SK-N-SH (cell line): ENCODE measurements at regions not wholly inside any gene's neighbourhood (a gene's known extent, or its start where the extent isn't known, plus 50 kb on each side); places are given as distances from the start of the nearest gene placed in this dataset.

ENCODE experiments used
- CTCF ChIA-PET: fragments of 300-600, 350-600 bp; formaldehyde crosslinking; extraction: SDS; loops from one replicate; lab custom pipeline; 2021; lab: Yijun Ruan, JAX
- POLR2A ChIA-PET: fragments of 350-600 bp; sonication (Branson Sonifier 250); formaldehyde crosslinking; extraction: SDS; loops from one replicate; lab custom pipeline; 2020; ENCODE audit warnings: antibody characterized with exemption, inconsistent platforms; lab: Yijun Ruan, JAX
- DNase-seq: peaks from one replicate; pipeline ENCODE4 v3.0.0; 2012
- H2AFZ ChIP-seq: fragments of 200-600 bp; sonication (generic); 2 replicates; pipeline ENCODE4 v1.8.1; 2016; ENCODE audit warnings: antibody characterized with exemption, mild to moderate bottlenecking, low read depth
- H3F3A ChIP-seq: fragments of 200-600 bp; sonication (generic); replicated peaks from 2 replicates; pipeline ENCODE3; 2016; ENCODE audit warnings: antibody characterized with exemption, mild to moderate bottlenecking; ENCODE audit not compliant: insufficient read depth
- H3K27ac ChIP-seq, 2 experiments: fragments of 200-500 bp in 1 of 2; fragments of 200-600 bp in 1 of 2; sonication (Bioruptor generic) in 1 of 2; sonication (generic), shearing (Covaris generic) in 1 of 2; 2 replicates each; pipeline versions ENCODE4 v1.5.1 to v1.6.1; 2014 to 2016; ENCODE audit warnings: low read depth in 2 of 2, inconsistent platforms in 1 of 2, low read length in 1 of 2, mild to moderate bottlenecking in 1 of 2, mixed read lengths in 1 of 2
- H3K27me3 ChIP-seq: fragments of 200-600 bp; sonication (generic), shearing (Covaris generic); 2 replicates; pipeline ENCODE4 v1.6.1; 2016; ENCODE audit warnings: mixed run types; ENCODE audit not compliant: insufficient read depth
- H3K36me3 ChIP-seq, 2 experiments: fragments of 200-500 bp in 1 of 2; fragments of 200-600 bp in 1 of 2; sonication (Bioruptor generic) in 1 of 2; sonication (generic) in 1 of 2; replicated peaks in 1 of 2; 2 replicates each; pipeline versions ENCODE3 to v1.5.1; 2014 to 2016; ENCODE audit warnings: low read length in 1 of 2, mild to moderate bottlenecking in 1 of 2; ENCODE audit not compliant: insufficient read depth in 2 of 2, control insufficient read depth in 1 of 2
- H3K4me1 ChIP-seq, 2 experiments: fragments of 200-500 bp in 1 of 2; fragments of 200-600 bp in 1 of 2; sonication (Bioruptor generic) in 1 of 2; sonication (generic), shearing (Covaris generic) in 1 of 2; 2 replicates each; pipeline versions ENCODE4 v1.5.1 to v1.6.1; 2014 to 2016; ENCODE audit warnings: low read depth in 1 of 2, low read length in 1 of 2, mixed run types in 1 of 2; ENCODE audit not compliant: insufficient read depth in 2 of 2, control insufficient read depth in 1 of 2
- H3K4me2 ChIP-seq: fragments of 200-600 bp; sonication (generic), shearing (Covaris generic); 2 replicates; pipeline ENCODE4 v1.6.1; 2017; ENCODE audit warnings: mixed run types
- H3K4me3 ChIP-seq, 2 experiments: fragments of 200-500 bp in 1 of 2; fragments of 200-600 bp in 1 of 2; sonication (Bioruptor generic) in 1 of 2; sonication (generic), shearing (Covaris generic) in 1 of 2; 2 replicates each; pipeline versions ENCODE4 v1.5.1 to v1.8.1; 2014 to 2016; ENCODE audit warnings: low read depth in 2 of 2, inconsistent platforms in 1 of 2, low read length in 1 of 2, mild to moderate bottlenecking in 1 of 2, mixed read lengths in 1 of 2, moderate library complexity in 1 of 2
- H3K79me2 ChIP-seq: fragments of 200-600 bp; sonication (generic); 2 replicates; pipeline ENCODE4 v1.8.1; 2017; ENCODE audit warnings: mild to moderate bottlenecking; ENCODE audit not compliant: insufficient read depth
- H3K9ac ChIP-seq: fragments of 200-600 bp; sonication (generic); 2 replicates; pipeline ENCODE4 v1.6.1; 2017; ENCODE audit warnings: mixed run types
- H3K9me2 ChIP-seq: fragments of 200-600 bp; sonication (generic); 2 replicates; pipeline ENCODE4 v1.6.1; 2017; ENCODE audit warnings: mixed run types
- H3K9me3 ChIP-seq: fragments of 200-600 bp; sonication (generic); 2 replicates; pipeline ENCODE4 v1.6.1; 2017; ENCODE audit warnings: mixed run types, mild to moderate bottlenecking, moderate library complexity
- H4K20me1 ChIP-seq: fragments of 200-600 bp; sonication (generic); 2 replicates; pipeline ENCODE4 v1.6.1; 2017; ENCODE audit warnings: mild to moderate bottlenecking, mixed run types; ENCODE audit not compliant: insufficient read depth
- CHD2 ChIP-seq: fragments of 150-350 bp; IDR thresholded peaks from 2 replicates; pipeline ENCODE4 v1.6.1; 2018; ENCODE audit warnings: low read length; ENCODE audit not compliant: partially characterized antibody
- ELF1 ChIP-seq: IDR thresholded peaks from 2 replicates; pipeline ENCODE4 v1.4.0; 2012
- FOXJ3 ChIP-seq: sonication (generic); formaldehyde crosslinking; IDR thresholded peaks from 2 replicates; pipeline ENCODE4 v1.5.1; 2020; ENCODE audit warnings: mild to moderate bottlenecking, missing genetic modification reagents
- GATA2 ChIP-seq: sonication (generic); formaldehyde crosslinking; IDR thresholded peaks from 2 replicates; pipeline ENCODE4 v1.5.0; 2020; ENCODE audit warnings: mild to moderate bottlenecking, missing genetic modification reagents
- MXI1 ChIP-seq: IDR thresholded peaks from 2 replicates; pipeline ENCODE4 v1.6.1; 2012; ENCODE audit warnings: mild to moderate bottlenecking, low read depth, low read length, improper control_type of control experiment
- POLR2AphosphoS5 ChIP-seq: IDR thresholded peaks from 2 replicates; pipeline ENCODE4 v1.6.1; 2012; ENCODE audit warnings: low read depth, low read length
- RAD21 ChIP-seq: IDR thresholded peaks from 2 replicates; pipeline ENCODE4 v1.6.1; 2012; ENCODE audit warnings: mild to moderate bottlenecking, low read length
- RFX5 ChIP-seq: IDR thresholded peaks from 2 replicates; pipeline ENCODE4 v1.6.1; 2012; ENCODE audit warnings: mild to moderate bottlenecking, improper control_type of control experiment, low read length
- RXRA ChIP-seq: IDR thresholded peaks from 2 replicates; pipeline ENCODE4 v1.4.0; 2012; ENCODE audit warnings: low read depth, mild to moderate bottlenecking, borderline replicate concordance
- SIN3A ChIP-seq: IDR thresholded peaks from 2 replicates; pipeline ENCODE4 v1.6.1; 2012; ENCODE audit warnings: low read depth, mild to moderate bottlenecking, low read length, moderate library complexity, borderline replicate concordance
- TAF1 ChIP-seq: IDR thresholded peaks from 2 replicates; pipeline ENCODE4 v1.6.1; 2012; ENCODE audit warnings: low read depth, mild to moderate bottlenecking, low read length, moderate library complexity, borderline replicate concordance
- TEAD4 ChIP-seq: IDR thresholded peaks from 2 replicates; pipeline ENCODE4 v1.4.0; 2012; ENCODE audit warnings: mild to moderate bottlenecking, borderline replicate concordance; ENCODE audit not compliant: insufficient read depth
- YY1 ChIP-seq: IDR thresholded peaks from 2 replicates; pipeline ENCODE4 v1.4.0; 2012; ENCODE audit warnings: low read depth, mild to moderate bottlenecking
- WGBS: methylation state at CpG from one replicate; pipeline ENCODE4 v1.1.6; 2017; ENCODE audit warnings: low lambda C conversion rate; 5-methylcytosine and 5-hydroxymethylcytosine counted together
- TF ChIP-seq, protein P1 (sequence below): fragments of 150-350 bp; IDR thresholded peaks from 2 replicates; pipeline ENCODE4 v1.6.1; 2016; ENCODE audit warnings: mild to moderate bottlenecking, low read depth, low read length
- TF ChIP-seq, protein P2 (sequence below): IDR thresholded peaks from 2 replicates; pipeline ENCODE4 v1.4.0; 2012; ENCODE audit warnings: low read depth, borderline replicate concordance
- TF ChIP-seq, protein P3 (sequence below): fragments of 150-350 bp; IDR thresholded peaks from 2 replicates; pipeline ENCODE4 v1.6.1; 2017; ENCODE audit warnings: antibody characterized with exemption, low read length, low read depth, borderline replicate concordance

DNA sequence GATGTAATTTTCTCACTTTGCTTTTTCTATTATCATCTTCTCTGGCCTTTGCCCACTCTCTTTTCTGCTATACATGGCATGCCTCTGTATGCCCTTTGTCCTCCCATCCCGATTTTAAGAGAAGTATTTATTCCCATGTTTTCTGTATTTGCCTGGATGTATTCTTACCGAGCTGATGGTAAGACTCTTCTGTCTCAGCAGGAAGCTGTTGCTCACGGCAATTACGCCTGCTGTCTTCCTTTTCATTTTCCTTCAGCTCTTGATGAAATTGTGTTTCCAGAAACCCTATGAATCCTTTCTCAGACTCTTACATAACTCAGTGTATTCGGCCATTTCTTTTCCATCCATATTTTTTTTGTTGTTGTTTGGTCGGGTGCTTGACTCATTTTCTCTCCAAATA, 121.6 kb downstream of the SP3 start:
- no peak overlapping the region for H3K4me3 ChIP-seq
- ChIA-PET CTCF (no interaction called here), POLR2A (no interaction called here)
- no peaks in the 10 kb centered on the region for H3K4me1 ChIP-seq
- no peak overlapping the region for H3K27ac ChIP-seq
- no peaks in the 10 kb centered on the region for H4K20me1 ChIP-seq
- TF ChIP-seq GATA2 (CRISPR knock-in tag) (no peak), CHD2 (no peak), RAD21 (no peak), YY1 (no peak), POLR2AphosphoS5 (no peak), ELF1 (no peak), MXI1 (no peak), RFX5 (no peak), TEAD4 (no peak), TAF1 (no peak), FOXJ3 (no peak)
- TF ChIP-seq, protein P1, sequence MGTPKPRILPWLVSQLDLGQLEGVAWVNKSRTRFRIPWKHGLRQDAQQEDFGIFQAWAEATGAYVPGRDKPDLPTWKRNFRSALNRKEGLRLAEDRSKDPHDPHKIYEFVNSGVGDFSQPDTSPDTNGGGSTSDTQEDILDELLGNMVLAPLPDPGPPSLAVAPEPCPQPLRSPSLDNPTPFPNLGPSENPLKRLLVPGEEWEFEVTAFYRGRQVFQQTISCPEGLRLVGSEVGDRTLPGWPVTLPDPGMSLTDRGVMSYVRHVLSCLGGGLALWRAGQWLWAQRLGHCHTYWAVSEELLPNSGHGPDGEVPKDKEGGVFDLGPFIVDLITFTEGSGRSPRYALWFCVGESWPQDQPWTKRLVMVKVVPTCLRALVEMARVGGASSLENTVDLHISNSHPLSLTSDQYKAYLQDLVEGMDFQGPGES: no peak
- TF ChIP-seq, protein P2, sequence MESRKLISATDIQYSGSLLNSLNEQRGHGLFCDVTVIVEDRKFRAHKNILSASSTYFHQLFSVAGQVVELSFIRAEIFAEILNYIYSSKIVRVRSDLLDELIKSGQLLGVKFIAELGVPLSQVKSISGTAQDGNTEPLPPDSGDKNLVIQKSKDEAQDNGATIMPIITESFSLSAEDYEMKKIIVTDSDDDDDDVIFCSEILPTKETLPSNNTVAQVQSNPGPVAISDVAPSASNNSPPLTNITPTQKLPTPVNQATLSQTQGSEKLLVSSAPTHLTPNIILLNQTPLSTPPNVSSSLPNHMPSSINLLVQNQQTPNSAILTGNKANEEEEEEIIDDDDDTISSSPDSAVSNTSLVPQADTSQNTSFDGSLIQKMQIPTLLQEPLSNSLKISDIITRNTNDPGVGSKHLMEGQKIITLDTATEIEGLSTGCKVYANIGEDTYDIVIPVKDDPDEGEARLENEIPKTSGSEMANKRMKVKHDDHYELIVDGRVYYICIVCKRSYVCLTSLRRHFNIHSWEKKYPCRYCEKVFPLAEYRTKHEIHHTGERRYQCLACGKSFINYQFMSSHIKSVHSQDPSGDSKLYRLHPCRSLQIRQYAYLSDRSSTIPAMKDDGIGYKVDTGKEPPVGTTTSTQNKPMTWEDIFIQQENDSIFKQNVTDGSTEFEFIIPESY: no peak
- TF ChIP-seq, protein P3, sequence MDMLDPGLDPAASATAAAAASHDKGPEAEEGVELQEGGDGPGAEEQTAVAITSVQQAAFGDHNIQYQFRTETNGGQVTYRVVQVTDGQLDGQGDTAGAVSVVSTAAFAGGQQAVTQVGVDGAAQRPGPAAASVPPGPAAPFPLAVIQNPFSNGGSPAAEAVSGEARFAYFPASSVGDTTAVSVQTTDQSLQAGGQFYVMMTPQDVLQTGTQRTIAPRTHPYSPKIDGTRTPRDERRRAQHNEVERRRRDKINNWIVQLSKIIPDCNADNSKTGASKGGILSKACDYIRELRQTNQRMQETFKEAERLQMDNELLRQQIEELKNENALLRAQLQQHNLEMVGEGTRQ: no peak
- no peaks in the 10 kb centered on the region for H3K9me3 ChIP-seq
- no peaks in the 10 kb centered on the region for H3K79me2 ChIP-seq
- no peaks in the 10 kb centered on the region for H3K36me3 ChIP-seq
- no peak overlapping the region for H2AFZ ChIP-seq
- no peaks in the 10 kb centered on the region for H3K9me2 ChIP-seq
- no peak overlapping the region for H3K4me2 ChIP-seq
- no peaks in the 10 kb centered on the region; the same call in 1 of the 2 replicates for H3K27me3 ChIP-seq
- DNase-seq: no peak
- 48% methylated on average over 6 of the region's 6 CpGs for WGBS
- no peaks in the 10 kb centered on the region for H3F3A ChIP-seq
- no peak overlapping the region for H3K9ac ChIP-seq

DNA sequence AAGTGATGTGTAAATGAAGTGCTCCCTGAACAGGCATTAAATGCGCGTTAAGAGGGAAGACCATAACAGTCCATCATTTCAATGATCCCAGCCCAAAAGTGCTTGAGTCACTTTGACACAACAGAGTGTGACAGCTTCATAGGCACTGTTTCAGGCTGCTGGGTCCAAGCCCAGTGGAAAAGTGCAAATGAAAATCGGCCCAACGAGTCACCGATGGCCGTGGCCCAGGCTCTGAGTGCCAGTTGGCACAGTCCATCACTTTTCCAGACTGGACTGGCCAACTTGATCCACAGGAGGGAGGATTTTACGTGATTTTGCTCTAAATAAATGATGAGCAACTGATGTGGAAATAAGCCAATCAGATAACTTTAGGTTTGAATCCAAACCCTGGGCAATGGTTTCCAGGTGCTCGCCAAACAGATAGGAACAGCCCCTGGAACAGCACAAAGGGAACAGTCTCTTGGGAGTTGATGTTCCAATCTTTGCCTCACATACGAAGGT, 114.0 kb downstream of the SP3 start:
- no peaks in the 10 kb centered on the region for H4K20me1 ChIP-seq
- no peaks in the 10 kb centered on the region for H3K9me3 ChIP-seq
- H2AFZ ChIP-seq: no peak overlapping the region
- ChIA-PET CTCF (no interaction called here), POLR2A (no interaction called here)
- WGBS: 41% methylated on average over 9 of the region's 9 CpGs
- H3K9me2 ChIP-seq: no peaks in the 10 kb centered on the region
- DNase-seq: peak; percentile 12
- peaks cover 4% of the 10 kb centered on the region in 2 experiments; a peak in 1 of 4 replicates for H3K4me1 ChIP-seq
- H3K27me3 ChIP-seq: no peaks in the 10 kb centered on the region; the same call in 1 of the 2 replicates
- H3K36me3 ChIP-seq: no peaks in the 10 kb centered on the region
- no peak overlapping the region for H3K4me2 ChIP-seq
- H3K4me3 ChIP-seq: no peak overlapping the region
- no peaks in the 10 kb centered on the region for H3F3A ChIP-seq
- no peak for TF ChIP-seq YY1
- TF ChIP-seq, protein P2: no peak
- TF ChIP-seq POLR2AphosphoS5: no peak
- TF ChIP-seq TEAD4: no peak
- TF ChIP-seq RAD21: no peak
- TF ChIP-seq RXRA: no peak
- TF ChIP-seq SIN3A: no peak
- TF ChIP-seq, all 33 proteins: peak for 0
- Histone ChIP-seq H3K27ac (no peak overlapping the region), H3K79me2 (no peaks in the 10 kb centered on the region), H3K9ac (no peak overlapping the region)
